GM12878 (cell line): ENCODE measurements at regions not wholly inside any gene's neighbourhood (a gene's known extent, or its start where the extent isn't known, plus 50 kb on each side); places are given as distances from the start of the nearest gene placed in this dataset.

Experiments
- ATAC-seq: fragments of 200-7000 bp; cut with Tn5 transposase; 3 replicates; pipeline ENCODE4 v1.9.1; 2020; ENCODE audit warnings: mild to moderate bottlenecking, moderate library complexity
- BruUV-seq: library from RNA; stranded (reverse); fragments of 400-500 nt; replicated peaks from 2 replicates; lab custom pipeline; 2021; lab: Mats Ljungman, UMichigan
- CTCF ChIA-PET: fragments of 300-600 bp; sonication (Branson Sonifier 250); formaldehyde crosslinking; extraction: SDS; loops from one replicate; lab custom pipeline; 2021; ENCODE audit warnings: inconsistent platforms; lab: Yijun Ruan, JAX
- POLR2A ChIA-PET: fragments of 350-600 bp; formaldehyde crosslinking; extraction: SDS; loops from one replicate; lab custom pipeline; 2021; ENCODE audit warnings: inconsistent platforms; lab: Charles Lee
- RAD21 ChIA-PET: fragments of 300-600 bp; sonication (Branson Sonifier 250); formaldehyde crosslinking; loops from one replicate; lab custom pipeline; 2023; ENCODE audit warnings: antibody characterized with exemption; ENCODE audit not compliant: unreplicated experiment; lab: Charles Lee
- SMC1A ChIA-PET: fragments of 300-600 bp; sonication (Branson Sonifier 250); formaldehyde crosslinking; loops from one replicate; lab custom pipeline; 2023; ENCODE audit not compliant: unreplicated experiment, uncharacterized antibody; lab: Charles Lee
- DNase-seq: peaks from one replicate; pipeline ENCODE4 v3.0.0-alpha.2; 2011; ENCODE audit warnings: low read depth, low spot score
- FAIRE-seq: peaks from 3 replicates; lab custom pipeline; 2011; peaks lifted over from hg19 to GRCh38; lab: Jason Lieb, UNC
- H2AFZ ChIP-seq: 2 replicates; pipeline ENCODE4 v1.6.0; 2011; ENCODE audit warnings: low read depth, low read length, control low read depth; ENCODE audit not compliant: control insufficient read depth
- H3K27ac ChIP-seq: 2 replicates; pipeline ENCODE4 v1.5.1; 2011; ENCODE audit warnings: control low read depth; ENCODE audit not compliant: control insufficient read depth, insufficient read depth
- H3K27me3 ChIP-seq, 2 experiments: replicated peaks in 1 of 2; 2 replicates each; pipeline versions ENCODE4 v1.6.0 to v1.6.1; 2011; ENCODE audit warnings: low read length in 1 of 2; ENCODE audit not compliant: control insufficient read depth in 2 of 2, insufficient read depth in 2 of 2
- H3K36me3 ChIP-seq, 2 experiments: 2 replicates each; pipeline ENCODE4 v1.5.1; 2011; ENCODE audit warnings: low read length in 1 of 2; ENCODE audit not compliant: control insufficient read depth in 2 of 2, insufficient read depth in 2 of 2
- H3K4me1 ChIP-seq: 2 replicates; pipeline ENCODE4 v1.6.1; 2011; ENCODE audit warnings: mild to moderate bottlenecking, low read length, moderate library complexity, mixed read lengths; ENCODE audit not compliant: control insufficient read depth, insufficient read depth
- H3K4me2 ChIP-seq: 2 replicates; pipeline ENCODE4 v1.6.0; 2011; ENCODE audit warnings: control low read depth; ENCODE audit not compliant: control insufficient read depth, insufficient read depth
- H3K4me3 ChIP-seq: fragments of 200-600 bp; sonication (generic); 2 replicates; pipeline ENCODE4 v1.5.1; 2016
- H3K79me2 ChIP-seq: 2 replicates; pipeline ENCODE4 v1.6.0; 2011; ENCODE audit warnings: low read length; ENCODE audit not compliant: control insufficient read depth, insufficient read depth
- H3K9ac ChIP-seq: 2 replicates; pipeline ENCODE4 v1.8.0; 2011; ENCODE audit warnings: low read length, control low read depth, mixed read lengths; ENCODE audit not compliant: control insufficient read depth, insufficient read depth
- H3K9me3 ChIP-seq: replicated peaks from 3 replicates; pipeline ENCODE4 v1.5.1; 2011; ENCODE audit warnings: mild to moderate bottlenecking, low read length; ENCODE audit not compliant: control insufficient read depth, insufficient read depth
- H4K20me1 ChIP-seq: 2 replicates; pipeline ENCODE4 v1.6.0; 2011; ENCODE audit not compliant: control insufficient read depth, insufficient read depth
- CHD2 ChIP-seq: IDR thresholded peaks from 2 replicates; pipeline ENCODE4 v1.6.1; 2011; ENCODE audit warnings: low read depth, low read length, improper control_type of control experiment, borderline replicate concordance
- CHD4 ChIP-seq: fragments of 200-600 bp; sonication (generic); IDR thresholded peaks from 2 replicates; pipeline ENCODE4 v1.6.1; 2016; ENCODE audit warnings: mild to moderate bottlenecking
- EGR1 ChIP-seq, 2 experiments: IDR thresholded peaks; 1 replicate in 1 of 2; 2 replicates in 1 of 2; pipeline ENCODE4 v1.6.1; 2011 to 2012; ENCODE audit warnings: low read depth in 2 of 2, low read length in 2 of 2, borderline replicate concordance in 1 of 2, mild to moderate bottlenecking in 1 of 2, moderate library complexity in 1 of 2
- HCFC1 ChIP-seq: fragments of 150-350 bp; IDR thresholded peaks from 2 replicates; pipeline ENCODE4 v1.6.1; 2014; ENCODE audit warnings: low read length
- KLF5 ChIP-seq: fragments of 450-650 bp; IDR thresholded peaks from 2 replicates; pipeline ENCODE4 v1.6.1; 2014; ENCODE audit warnings: mild to moderate bottlenecking; ENCODE audit not compliant: partially characterized antibody
- MXI1 ChIP-seq: fragments of 150-350 bp; IDR thresholded peaks from 2 replicates; pipeline ENCODE4 v1.6.1; 2011; ENCODE audit warnings: low read depth, mild to moderate bottlenecking, inconsistent platforms, low read length, improper control_type of control experiment
- NR2C2 ChIP-seq: IDR thresholded peaks from 2 replicates; pipeline ENCODE4 v1.6.1; 2011; ENCODE audit warnings: borderline replicate concordance, low read depth; ENCODE audit not compliant: control insufficient read depth, insufficient read length
- RELA ChIP-seq: fragments of 450-650 bp; IDR thresholded peaks from 2 replicates; pipeline ENCODE4 v1.8.0; 2014; ENCODE audit warnings: borderline replicate concordance; ENCODE audit not compliant: partially characterized antibody
- SREBF1 ChIP-seq: IDR thresholded peaks from 2 replicates; pipeline ENCODE4 v1.6.1; 2012; ENCODE audit warnings: mild to moderate bottlenecking, low read length
- ZSCAN29 ChIP-seq: fragments of 450-650 bp; IDR thresholded peaks from 2 replicates; pipeline ENCODE4 v1.6.1; 2017; ENCODE audit warnings: mild to moderate bottlenecking, moderate library complexity
- WGBS: methylation state at CpG from one replicate; pipeline ENCODE4 v1.1.6; 2016; ENCODE audit warnings: low lambda C conversion rate; ENCODE audit not compliant: insufficient replicate concordance, insufficient coverage; ENCODE audit errors: missing lambda C conversion rate; 5-methylcytosine and 5-hydroxymethylcytosine counted together
- in situ Hi-C: fragments of 300-500 bp; cut with MboI; formaldehyde crosslinking; loops from 9 replicates; pipeline ENCODE4 v1.14.3; 2018; ENCODE audit warnings: mixed read lengths
- intact Hi-C: fragments of 100-400 bp; cut with micrococcal nuclease; formaldehyde crosslinking; loops from one replicate; pipeline ENCODE4 v1.14.2; 2022; ENCODE audit not compliant: unreplicated experiment
- TF ChIP-seq, protein P1 (sequence below): fragments of 450-650 bp; IDR thresholded peaks from 2 replicates; pipeline ENCODE4 v1.6.1; 2017; ENCODE audit warnings: mild to moderate bottlenecking
- TF ChIP-seq, protein P2 (sequence below): fragments of 150-350 bp; IDR thresholded peaks from 2 replicates; pipeline ENCODE4 v1.6.1; 2016; ENCODE audit warnings: low read depth, low read length

DNA sequence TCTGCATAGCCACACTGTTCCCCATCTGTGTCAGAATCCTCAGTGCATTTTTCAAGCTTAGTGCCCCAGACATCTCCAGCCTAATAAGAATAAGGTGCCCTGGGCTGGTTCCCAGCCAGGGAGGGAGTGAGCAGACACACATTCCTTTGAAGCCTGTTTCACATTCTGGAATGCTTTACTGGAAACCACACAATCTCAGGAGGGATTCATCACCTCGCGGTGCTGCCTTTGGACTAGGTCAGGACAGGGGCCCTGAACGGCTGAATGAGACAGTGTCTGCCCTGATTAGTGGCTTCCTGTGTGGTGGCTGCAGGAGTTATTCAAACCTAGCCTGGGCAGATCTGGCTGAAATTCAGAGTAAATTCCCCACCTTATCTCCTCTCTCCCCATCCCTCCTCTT, 108.0 kb upstream of the LDAH start:
- WGBS = 45% methylated on average over 3 of the region's 3 CpGs
- no peak for DNase-seq
- TF ChIP-seq EGR1 (IDR thresholded peaks at IDR 0.05; ENCODE audit: borderline replicate concordance in 1 of 2, low read depth in 2 of 2, low read length in 2 of 2) (no peak), SREBF1 (no peak), NR2C2 (no peak), MXI1 (no peak), KLF5 (no peak), ZSCAN29 (no peak), RELA (no peak), CHD4 (no peak), CHD2 (no peak), HCFC1 (no peak)
- TF ChIP-seq, protein P1, sequence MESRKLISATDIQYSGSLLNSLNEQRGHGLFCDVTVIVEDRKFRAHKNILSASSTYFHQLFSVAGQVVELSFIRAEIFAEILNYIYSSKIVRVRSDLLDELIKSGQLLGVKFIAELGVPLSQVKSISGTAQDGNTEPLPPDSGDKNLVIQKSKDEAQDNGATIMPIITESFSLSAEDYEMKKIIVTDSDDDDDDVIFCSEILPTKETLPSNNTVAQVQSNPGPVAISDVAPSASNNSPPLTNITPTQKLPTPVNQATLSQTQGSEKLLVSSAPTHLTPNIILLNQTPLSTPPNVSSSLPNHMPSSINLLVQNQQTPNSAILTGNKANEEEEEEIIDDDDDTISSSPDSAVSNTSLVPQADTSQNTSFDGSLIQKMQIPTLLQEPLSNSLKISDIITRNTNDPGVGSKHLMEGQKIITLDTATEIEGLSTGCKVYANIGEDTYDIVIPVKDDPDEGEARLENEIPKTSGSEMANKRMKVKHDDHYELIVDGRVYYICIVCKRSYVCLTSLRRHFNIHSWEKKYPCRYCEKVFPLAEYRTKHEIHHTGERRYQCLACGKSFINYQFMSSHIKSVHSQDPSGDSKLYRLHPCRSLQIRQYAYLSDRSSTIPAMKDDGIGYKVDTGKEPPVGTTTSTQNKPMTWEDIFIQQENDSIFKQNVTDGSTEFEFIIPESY = no peak
- TF ChIP-seq, protein P2, sequence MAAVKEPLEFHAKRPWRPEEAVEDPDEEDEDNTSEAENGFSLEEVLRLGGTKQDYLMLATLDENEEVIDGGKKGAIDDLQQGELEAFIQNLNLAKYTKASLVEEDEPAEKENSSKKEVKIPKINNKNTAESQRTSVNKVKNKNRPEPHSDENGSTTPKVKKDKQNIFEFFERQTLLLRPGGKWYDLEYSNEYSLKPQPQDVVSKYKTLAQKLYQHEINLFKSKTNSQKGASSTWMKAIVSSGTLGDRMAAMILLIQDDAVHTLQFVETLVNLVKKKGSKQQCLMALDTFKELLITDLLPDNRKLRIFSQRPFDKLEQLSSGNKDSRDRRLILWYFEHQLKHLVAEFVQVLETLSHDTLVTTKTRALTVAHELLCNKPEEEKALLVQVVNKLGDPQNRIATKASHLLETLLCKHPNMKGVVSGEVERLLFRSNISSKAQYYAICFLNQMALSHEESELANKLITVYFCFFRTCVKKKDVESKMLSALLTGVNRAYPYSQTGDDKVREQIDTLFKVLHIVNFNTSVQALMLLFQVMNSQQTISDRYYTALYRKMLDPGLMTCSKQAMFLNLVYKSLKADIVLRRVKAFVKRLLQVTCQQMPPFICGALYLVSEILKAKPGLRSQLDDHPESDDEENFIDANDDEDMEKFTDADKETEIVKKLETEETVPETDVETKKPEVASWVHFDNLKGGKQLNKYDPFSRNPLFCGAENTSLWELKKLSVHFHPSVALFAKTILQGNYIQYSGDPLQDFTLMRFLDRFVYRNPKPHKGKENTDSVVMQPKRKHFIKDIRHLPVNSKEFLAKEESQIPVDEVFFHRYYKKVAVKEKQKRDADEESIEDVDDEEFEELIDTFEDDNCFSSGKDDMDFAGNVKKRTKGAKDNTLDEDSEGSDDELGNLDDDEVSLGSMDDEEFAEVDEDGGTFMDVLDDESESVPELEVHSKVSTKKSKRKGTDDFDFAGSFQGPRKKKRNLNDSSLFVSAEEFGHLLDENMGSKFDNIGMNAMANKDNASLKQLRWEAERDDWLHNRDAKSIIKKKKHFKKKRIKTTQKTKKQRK = no peak
- Histone ChIP-seq H3K9me3 (no peaks in the 10 kb centered on the region; the same call in 2 of the 3 replicates), H2AFZ (no peak overlapping the region), H3K4me1 (no peaks in the 10 kb centered on the region), H3K4me3 (no peak overlapping the region), H3K36me3 (no peaks in the 10 kb centered on the region), H3K27ac (no peak overlapping the region), H4K20me1 (no peaks in the 10 kb centered on the region), H3K79me2 (no peaks in the 10 kb centered on the region), H3K4me2 (no peak overlapping the region), H3K27me3 (no peaks in the 10 kb centered on the region; a peak in 2 of 4 replicates), H3K9ac (no peak overlapping the region)
- POLR2A ChIA-PET = no interaction called here
- FAIRE-seq = no peak
- BruUV-seq = no TSS peak
- intact Hi-C loops = no loop called here
- CTCF ChIA-PET = no interaction called here
- SMC1A ChIA-PET = no interaction called here
- RAD21 ChIA-PET = no interaction called here
- in situ Hi-C loops = no loop called here
- no peak for ATAC-seq
